GM12874 (cell line): ENCODE measurements at regions not wholly inside any gene's neighbourhood (a gene's known extent, or its start where the extent isn't known, plus 50 kb on each side); places are given as distances from the start of the nearest gene placed in this dataset.

Experiments used
- CTCF ChIP-seq: IDR thresholded peaks from 2 replicates; pipeline ENCODE4 v1.5.1; 2011; ENCODE audit warnings: low read depth, mild to moderate bottlenecking, control low read depth, low read length, moderate library complexity; ENCODE audit not compliant: insufficient read depth

GRCh38 chr2:176415174-176415895 is 146.1 kb downstream of the MTX2 start:
- no peak for TF ChIP-seq CTCF

DNA sequence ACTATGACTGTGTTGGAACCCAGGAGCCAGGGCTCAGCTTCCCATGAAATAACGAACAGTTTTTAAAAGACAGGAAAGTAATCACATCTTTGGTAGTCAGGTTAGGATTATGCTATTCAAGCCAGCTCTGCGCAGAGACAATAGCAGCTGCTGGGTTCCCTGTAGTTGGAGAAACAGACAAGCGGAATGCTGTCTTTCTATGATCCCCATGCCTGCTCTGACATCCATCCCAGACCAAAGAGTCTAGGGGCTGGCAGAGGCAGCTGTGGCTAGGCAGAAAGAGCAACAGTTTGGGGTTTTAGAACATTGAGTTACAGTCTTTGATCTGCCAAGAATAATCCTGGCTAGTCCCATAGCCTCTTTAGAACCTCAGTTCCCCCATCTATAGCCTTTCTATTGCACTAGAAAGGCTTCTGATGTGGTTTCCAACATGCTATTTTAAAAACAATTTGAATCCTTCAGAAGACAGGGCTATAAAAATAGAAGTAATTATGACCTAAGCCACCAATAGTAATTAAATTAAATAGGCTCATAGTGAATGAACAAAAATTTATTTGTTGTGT is 146.8 kb downstream of the MTX2 start:
- no peak for TF ChIP-seq CTCF

DNA sequence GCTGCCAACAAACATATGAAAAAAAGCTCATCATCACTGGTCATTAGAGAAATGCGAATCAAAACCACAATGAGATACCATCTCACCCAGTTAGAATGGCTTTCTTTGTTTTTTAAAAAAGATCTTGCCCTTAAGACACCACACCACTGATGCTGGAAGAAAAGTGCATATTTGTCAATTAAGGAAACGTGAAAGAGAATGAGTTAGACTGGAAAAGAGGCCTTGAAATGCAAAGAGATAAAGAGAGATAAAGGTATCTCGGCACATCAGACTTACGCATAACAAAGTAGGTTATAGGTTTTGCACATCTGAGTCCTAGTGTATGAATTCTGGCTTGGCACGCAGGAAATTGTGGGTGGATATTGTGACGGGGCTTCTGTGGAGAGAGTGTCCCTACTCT is 149.5 kb downstream of the MTX2 start:
- TF ChIP-seq CTCF = no peak

DNA sequence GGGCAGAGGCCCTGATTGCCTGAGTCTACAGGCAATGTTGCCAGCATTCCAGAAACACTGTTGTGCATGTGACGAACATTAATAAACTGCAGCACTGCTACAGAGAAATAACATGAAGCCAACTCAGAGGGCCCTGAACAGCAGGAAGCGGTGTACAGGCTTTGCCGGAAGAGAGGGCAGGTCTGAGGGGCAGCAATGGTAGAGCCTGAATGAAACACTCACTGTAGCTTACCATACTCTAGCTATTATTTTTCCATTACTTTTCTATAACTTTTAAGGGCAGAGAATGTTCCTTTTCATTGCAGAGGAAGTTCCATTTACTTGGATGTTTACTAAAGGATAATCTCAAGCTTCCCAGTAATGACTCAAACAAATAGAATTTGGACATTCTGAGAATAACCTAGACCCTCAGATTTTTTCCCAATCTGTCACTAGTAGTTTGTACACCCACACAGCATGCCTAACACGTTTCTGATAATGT is 150.4 kb downstream of the MTX2 start:
- no peak for TF ChIP-seq CTCF

- TF ChIP-seq CTCF = no peak
These were observed 152.2 kb downstream of the MTX2 start for GRCh38 chr2:176421297-176422050.

- TF ChIP-seq CTCF = no peak
These were observed 154.6 kb downstream of the MTX2 start for GRCh38 chr2:176423819-176424218.

GRCh38 chr2:176424746-176425145 is 155.5 kb downstream of the MTX2 start:
- TF ChIP-seq CTCF = no peak
